B cell (primary cell): ENCODE measurements at regions not wholly inside any gene's neighbourhood (a gene's known extent, or its start where the extent isn't known, plus 50 kb on each side); places are given as distances from the start of the nearest gene placed in this dataset.
A peak's percentile ranks its signal among the peaks of the same experiment; 100 is the strongest.

Experiments used
- ATAC-seq: fragments of 200-7000 bp; cut with Tn5 transposase; one replicate; pipeline ENCODE4 v1.10.0; 2021; ENCODE audit warnings: low read depth, mild to moderate bottlenecking, moderate number of reproducible peaks, moderate library complexity
- CTCF ChIA-PET: fragments of 350-600 bp; sonication (Branson Sonifier 250); formaldehyde crosslinking; loops from one replicate; lab custom pipeline; 2021; ENCODE audit warnings: antibody characterized with exemption, inconsistent platforms; lab: Charles Lee
- POLR2A ChIA-PET: fragments of 350-600 bp; sonication (Branson Sonifier 250); formaldehyde crosslinking; loops from one replicate; lab custom pipeline; 2021; ENCODE audit warnings: antibody characterized with exemption; lab: Charles Lee
- DNase-seq: peaks from one replicate; pipeline ENCODE4 v3.0.0; 2013
- H2AFZ ChIP-seq: 2 replicates; pipeline ENCODE4 v1.6.1; 2012; ENCODE audit warnings: mild to moderate bottlenecking, low read depth, low read length; ENCODE audit not compliant: insufficient read depth, poor library complexity, severe bottlenecking
- H3K27ac ChIP-seq, 2 donors: 1 replicate in 1 of 2; 2 replicates in 1 of 2; pipeline ENCODE4 v1.5.1; 2012 to 2013; ENCODE audit warnings: low read length in 2 of 2, mild to moderate bottlenecking in 2 of 2, moderate library complexity in 1 of 2
- H3K27me3 ChIP-seq, 4 experiments: fragments of 200-600 bp in 1 of 4; sonication (generic) in 1 of 4; replicated peaks in 1 of 4; 1 replicate in 2 of 4; 2 replicates in 2 of 4; pipeline versions ENCODE4 v1.6.1 to v1.7.0; 2013 to 2016; ENCODE audit warnings: low read length in 3 of 4, mild to moderate bottlenecking in 2 of 4, mixed read lengths in 1 of 4, moderate library complexity in 1 of 4; ENCODE audit not compliant: insufficient read depth in 4 of 4, control insufficient read depth in 3 of 4; ENCODE audit errors: control extremely low read depth in 1 of 4
- H3K36me3 ChIP-seq, 2 experiments: replicated peaks in 1 of 2; 1 replicate in 1 of 2; 2 replicates in 1 of 2; pipeline versions ENCODE4 v1.6.1 to v1.7.1; 2013; ENCODE audit warnings: low read length in 1 of 2; ENCODE audit not compliant: insufficient read depth in 2 of 2, control insufficient read depth in 1 of 2; ENCODE audit errors: control extremely low read depth in 1 of 2, extremely low read depth in 1 of 2
- H3K4me1 ChIP-seq, 2 donors: fragments of 200-600 bp in 1 of 2; sonication (generic) in 1 of 2; 1 replicate in 1 of 2; 2 replicates in 1 of 2; pipeline versions ENCODE4 v1.5.1 to v1.6.1; 2013 to 2017; ENCODE audit warnings: low read length in 2 of 2; ENCODE audit not compliant: control insufficient read depth in 2 of 2, insufficient read depth in 2 of 2
- H3K4me2 ChIP-seq: replicated peaks from 2 replicates; pipeline ENCODE3; 2012; ENCODE audit warnings: mild to moderate bottlenecking, low read depth, low read length; ENCODE audit not compliant: poor library complexity, severe bottlenecking
- H3K4me3 ChIP-seq, 5 experiments: fragments of 200-600 bp in 1 of 5; sonication (generic) in 1 of 5; 1 replicate in 3 of 5; 2 replicates in 2 of 5; pipeline versions ENCODE4 v1.5.1 to v1.7.0; 2011 to 2016; ENCODE audit warnings: low read length in 4 of 5, mild to moderate bottlenecking in 4 of 5, low read depth in 2 of 5, control low read depth in 1 of 5, moderate library complexity in 1 of 5; ENCODE audit not compliant: insufficient read depth in 1 of 5; ENCODE audit errors: control extremely low read depth in 1 of 5, extremely low read depth in 1 of 5
- H3K79me2 ChIP-seq: fragments of 200-600 bp; sonication (generic); one replicate; pipeline ENCODE4 v1.6.0; 2016; ENCODE audit warnings: low read length; ENCODE audit not compliant: control insufficient read depth, insufficient read depth
- H3K9ac ChIP-seq: fragments of 200-600 bp; sonication (generic); 2 replicates; pipeline ENCODE4 v1.6.1; 2017; ENCODE audit warnings: mild to moderate bottlenecking, low read length, moderate library complexity
- H3K9me3 ChIP-seq, 3 donors: one replicate each; pipeline versions ENCODE4 v1.6.1 to v1.7.1; 2013; ENCODE audit warnings: low read length in 2 of 3; ENCODE audit not compliant: control insufficient read depth in 2 of 3, insufficient read depth in 1 of 3; ENCODE audit errors: control extremely low read depth in 1 of 3
- H4K20me1 ChIP-seq: 2 replicates; pipeline ENCODE4 v1.6.0; 2012; ENCODE audit warnings: mild to moderate bottlenecking, low read length; ENCODE audit not compliant: insufficient read depth, control insufficient read depth, poor library complexity, severe bottlenecking
- H3K27ac Mint-ChIP-seq: one replicate; pipeline ENCODE4 v1.8.0; 2021; ENCODE audit warnings: mixed read lengths
- H3K27me3 Mint-ChIP-seq: one replicate; pipeline ENCODE4 v1.8.0; 2021; ENCODE audit warnings: mixed read lengths
- H3K4me1 Mint-ChIP-seq: one replicate; pipeline ENCODE4 v1.8.0; 2021; ENCODE audit warnings: mixed read lengths
- H3K4me3 Mint-ChIP-seq: one replicate; pipeline ENCODE4 v1.8.0; 2021; ENCODE audit warnings: mixed read lengths
- H3K9me3 Mint-ChIP-seq: one replicate; pipeline ENCODE4 v1.8.0; 2022; ENCODE audit warnings: mixed read lengths; ENCODE audit not compliant: insufficient read depth
- EZH2 ChIP-seq: IDR thresholded peaks from 2 replicates; pipeline ENCODE4 v1.6.1; 2012; ENCODE audit warnings: borderline replicate concordance, low read depth, mild to moderate bottlenecking, moderate library complexity, low read length; ENCODE audit not compliant: insufficient read depth, poor library complexity, severe bottlenecking
- WGBS: methylation state at CpG from one replicate; pipeline ENCODE4 v1.1.5; 2013; ENCODE audit warnings: missing lambda C conversion rate; ENCODE audit not compliant: insufficient coverage; 5-methylcytosine and 5-hydroxymethylcytosine counted together
- intact Hi-C: fragments of 100-400 bp; cut with micrococcal nuclease; formaldehyde crosslinking; loops from one replicate; pipeline ENCODE4 v1.10.0; 2022
- TF ChIP-seq, protein P1 (sequence below): fragments of 200-600 bp; IDR thresholded peaks from one replicate; pipeline ENCODE4 v1.8.0; 2022; ENCODE audit warnings: antibody characterized with exemption, mild to moderate bottlenecking

DNA sequence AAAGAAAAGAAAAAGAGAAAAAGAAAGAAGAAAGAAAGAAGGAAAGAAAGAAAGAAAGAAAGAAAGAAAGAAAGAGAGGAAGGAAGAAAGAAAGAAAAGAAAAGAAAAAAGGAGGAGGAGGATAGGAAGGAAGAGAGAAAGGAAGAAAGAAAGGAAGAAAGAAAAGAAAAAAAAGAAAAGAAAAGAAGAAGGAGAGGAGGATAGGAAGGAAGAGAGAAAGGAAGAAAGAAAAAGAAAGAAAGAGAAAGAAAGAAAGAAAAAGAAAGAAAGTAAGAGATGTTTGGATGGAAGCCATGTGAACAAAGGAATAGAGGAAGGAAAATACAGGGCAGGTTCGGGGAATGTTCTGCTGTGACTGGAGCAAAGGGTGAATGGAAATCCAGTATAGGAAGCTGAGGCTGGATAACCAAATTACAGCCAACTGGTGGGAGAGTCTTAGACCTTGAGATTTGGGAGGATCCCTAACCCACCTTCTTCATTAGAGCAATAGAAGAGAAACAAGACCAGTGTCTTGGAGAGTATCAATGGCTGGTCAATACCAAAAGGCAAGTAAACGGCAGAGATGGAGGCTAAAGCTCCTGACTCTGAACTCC is 94.9 kb downstream of the RASSF10 start:
- TF ChIP-seq, protein P1, sequence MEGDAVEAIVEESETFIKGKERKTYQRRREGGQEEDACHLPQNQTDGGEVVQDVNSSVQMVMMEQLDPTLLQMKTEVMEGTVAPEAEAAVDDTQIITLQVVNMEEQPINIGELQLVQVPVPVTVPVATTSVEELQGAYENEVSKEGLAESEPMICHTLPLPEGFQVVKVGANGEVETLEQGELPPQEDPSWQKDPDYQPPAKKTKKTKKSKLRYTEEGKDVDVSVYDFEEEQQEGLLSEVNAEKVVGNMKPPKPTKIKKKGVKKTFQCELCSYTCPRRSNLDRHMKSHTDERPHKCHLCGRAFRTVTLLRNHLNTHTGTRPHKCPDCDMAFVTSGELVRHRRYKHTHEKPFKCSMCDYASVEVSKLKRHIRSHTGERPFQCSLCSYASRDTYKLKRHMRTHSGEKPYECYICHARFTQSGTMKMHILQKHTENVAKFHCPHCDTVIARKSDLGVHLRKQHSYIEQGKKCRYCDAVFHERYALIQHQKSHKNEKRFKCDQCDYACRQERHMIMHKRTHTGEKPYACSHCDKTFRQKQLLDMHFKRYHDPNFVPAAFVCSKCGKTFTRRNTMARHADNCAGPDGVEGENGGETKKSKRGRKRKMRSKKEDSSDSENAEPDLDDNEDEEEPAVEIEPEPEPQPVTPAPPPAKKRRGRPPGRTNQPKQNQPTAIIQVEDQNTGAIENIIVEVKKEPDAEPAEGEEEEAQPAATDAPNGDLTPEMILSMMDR, result peak; percentile 31
- TF ChIP-seq EZH2, result no peak
- ATAC-seq, result no peak
- H3K27ac ChIP-seq, result no peak overlapping the region
- H3K4me3 ChIP-seq, result no peak overlapping the region
- H3K9ac ChIP-seq, result no peak overlapping the region
- intact Hi-C loops, result no loop called here
- ChIA-PET POLR2A (no interaction called here), CTCF (no interaction called here)
- H3K9me3 ChIP-seq, result peaks cover 1 to 3% (median 3%) of the 10 kb centered on the region in 3 donors
- Mint-ChIP-seq H3K27me3 (peaks cover 16% of the 10 kb centered on the region), H3K4me3 (no peak overlapping the region), H3K4me1 (no peaks in the 10 kb centered on the region), H3K9me3 (peaks cover 6% of the 10 kb centered on the region), H3K27ac (no peak overlapping the region)
- H4K20me1 ChIP-seq, result no peaks in the 10 kb centered on the region
- no peaks in the 10 kb centered on the region for H3K4me1 ChIP-seq
- no peak overlapping the region for H2AFZ ChIP-seq
- H3K36me3 ChIP-seq, result no peaks in the 10 kb centered on the region
- no peaks in the 10 kb centered on the region for H3K27me3 ChIP-seq
- H3K79me2 ChIP-seq, result no peaks in the 10 kb centered on the region
- no peak for DNase-seq
- H3K4me2 ChIP-seq, result no peak overlapping the region
- WGBS, result 30% methylated on average over 1 of the region's 2 CpGs

DNA sequence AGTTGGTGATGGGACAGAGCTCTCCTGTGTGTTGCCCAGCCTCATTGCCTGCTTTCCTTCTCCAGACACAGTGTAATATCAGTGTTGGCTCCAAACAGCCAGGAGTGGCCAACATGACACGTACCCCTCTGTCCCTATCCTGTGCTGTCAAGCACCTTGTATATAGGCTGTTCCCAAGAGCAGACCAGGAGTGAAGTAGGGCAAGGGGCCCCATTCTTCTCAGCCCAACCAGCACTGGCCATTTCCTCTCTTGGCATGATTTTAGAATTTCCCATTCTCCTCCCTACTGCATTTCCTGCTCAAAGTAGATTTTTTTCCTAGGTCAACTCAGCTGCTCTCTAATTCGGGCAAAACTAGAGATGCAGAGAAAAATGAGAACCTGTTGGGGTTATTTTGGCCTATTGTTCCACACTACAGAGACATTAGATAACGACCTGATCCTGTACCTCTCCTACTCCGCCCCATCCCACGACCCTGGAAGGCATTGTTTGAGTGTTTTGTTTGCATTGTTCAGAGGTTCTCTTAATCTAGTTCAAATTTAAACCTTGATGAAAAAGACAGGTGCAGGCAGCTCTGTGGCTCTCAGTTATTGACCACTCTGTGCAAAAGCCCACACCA is 95.6 kb downstream of the RASSF10 start:
- H2AFZ ChIP-seq, result no peak overlapping the region
- Mint-ChIP-seq H3K27ac (no peak overlapping the region), H3K27me3 (peaks cover 12% of the 10 kb centered on the region), H3K4me1 (no peaks in the 10 kb centered on the region), H3K4me3 (no peak overlapping the region), H3K9me3 (peaks cover 6% of the 10 kb centered on the region)
- peaks cover 0 to 8% (median 3%) of the 10 kb centered on the region in 3 donors for H3K9me3 ChIP-seq
- intact Hi-C loops, result no loop called here
- H3K4me2 ChIP-seq, result no peak overlapping the region
- no peaks in the 10 kb centered on the region for H4K20me1 ChIP-seq
- H3K79me2 ChIP-seq, result no peaks in the 10 kb centered on the region
- TF ChIP-seq, protein P1, result no peak
- no peak for TF ChIP-seq EZH2
- ChIA-PET POLR2A (no interaction called here), CTCF (no interaction called here)
- no peaks in the 10 kb centered on the region for H3K4me1 ChIP-seq
- H3K27ac ChIP-seq, result no peak overlapping the region
- WGBS, result 86% methylated on average over 1 of the region's 5 CpGs
- H3K9ac ChIP-seq, result no peak overlapping the region
- H3K27me3 ChIP-seq, result no peaks in the 10 kb centered on the region
- H3K36me3 ChIP-seq, result no peaks in the 10 kb centered on the region
- DNase-seq (no peak), ATAC-seq (no peak)
- H3K4me3 ChIP-seq, result no peak overlapping the region
